WI38 (cell line): ENCODE measurements at regions not wholly inside any gene's neighbourhood (a gene's known extent, or its start where the extent isn't known, plus 50 kb on each side); places are given as distances from the start of the nearest gene placed in this dataset.

ENCODE experiments used
- H3K4me3 ChIP-seq: 2 replicates; pipeline ENCODE4 v1.5.1; 2011; ENCODE audit warnings: low read depth, mild to moderate bottlenecking, control low read depth, low read length
- CTCF ChIP-seq: IDR thresholded peaks from 2 replicates; pipeline ENCODE4 v1.5.1; 2012; ENCODE audit warnings: low read depth, mild to moderate bottlenecking, control low read depth, low read length

- H3K4me3 ChIP-seq, result no peak overlapping the region
- TF ChIP-seq CTCF, result no peak
Measured at GRCh38 chr5:98458726-98459125, 314.7 kb upstream of the RGMB start.

- no peak for TF ChIP-seq CTCF
- H3K4me3 ChIP-seq, result no peak overlapping the region
Measured at GRCh38 chr5:98460536-98460935, 312.9 kb upstream of the RGMB start.

GRCh38 chr5:98461485-98461884 lies 312.0 kb upstream of the RGMB start:
- TF ChIP-seq CTCF, result no peak
- no peak overlapping the region for H3K4me3 ChIP-seq

GRCh38 chr5:98463222-98463621 lies 310.2 kb upstream of the RGMB start:
- no peak for TF ChIP-seq CTCF

GRCh38 chr5:98463676-98464075 lies 309.8 kb upstream of the RGMB start:
- TF ChIP-seq CTCF, result no peak
- H3K4me3 ChIP-seq, result no peak overlapping the region

More at GRCh38 chr5:98463222-98463621, 310.2 kb upstream of the RGMB start:
- no peak overlapping the region for H3K4me3 ChIP-seq

GRCh38 chr5:98464737-98465330 lies 308.6 kb upstream of the RGMB start:
- TF ChIP-seq CTCF, result no peak
- H3K4me3 ChIP-seq, result no peak overlapping the region

GRCh38 chr5:98468188-98468869 lies 305.1 kb upstream of the RGMB start:
- TF ChIP-seq CTCF, result no peak
- H3K4me3 ChIP-seq, result 0 out of 2 replicates have a peak overlapping the region, but pooled peaks have one; percentile 4
